ENCODE measurements at regions not wholly inside any gene's neighbourhood (a gene's known extent, or its start where the extent isn't known, plus 50 kb on each side); places are given as distances from the start of the nearest gene placed in this dataset.

GRCh38 chr9:80077059-80077458, 505.3 kb downstream of the TLE4 start:
- TF ChIP-seq, protein P1, sequence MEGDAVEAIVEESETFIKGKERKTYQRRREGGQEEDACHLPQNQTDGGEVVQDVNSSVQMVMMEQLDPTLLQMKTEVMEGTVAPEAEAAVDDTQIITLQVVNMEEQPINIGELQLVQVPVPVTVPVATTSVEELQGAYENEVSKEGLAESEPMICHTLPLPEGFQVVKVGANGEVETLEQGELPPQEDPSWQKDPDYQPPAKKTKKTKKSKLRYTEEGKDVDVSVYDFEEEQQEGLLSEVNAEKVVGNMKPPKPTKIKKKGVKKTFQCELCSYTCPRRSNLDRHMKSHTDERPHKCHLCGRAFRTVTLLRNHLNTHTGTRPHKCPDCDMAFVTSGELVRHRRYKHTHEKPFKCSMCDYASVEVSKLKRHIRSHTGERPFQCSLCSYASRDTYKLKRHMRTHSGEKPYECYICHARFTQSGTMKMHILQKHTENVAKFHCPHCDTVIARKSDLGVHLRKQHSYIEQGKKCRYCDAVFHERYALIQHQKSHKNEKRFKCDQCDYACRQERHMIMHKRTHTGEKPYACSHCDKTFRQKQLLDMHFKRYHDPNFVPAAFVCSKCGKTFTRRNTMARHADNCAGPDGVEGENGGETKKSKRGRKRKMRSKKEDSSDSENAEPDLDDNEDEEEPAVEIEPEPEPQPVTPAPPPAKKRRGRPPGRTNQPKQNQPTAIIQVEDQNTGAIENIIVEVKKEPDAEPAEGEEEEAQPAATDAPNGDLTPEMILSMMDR (conservative IDR thresholded peaks at IDR 0.05 in 1 of 2, IDR thresholded peaks at IDR 0.05 in 1 of 2; ENCODE audit: extremely low read depth in 1 of 2, insufficient read depth in 1 of 2, low read depth in 1 of 2, low read length in 2 of 2), result no peak
- TF ChIP-seq EZH2 (IDR thresholded peaks at IDR 0.05; ENCODE audit: borderline replicate concordance, low read length), result no peak

All from mammary epithelial cell (primary cell).